OCI-LY1 (cell line): ENCODE measurements at regions not wholly inside any gene's neighbourhood (a gene's known extent, or its start where the extent isn't known, plus 50 kb on each side); places are given as distances from the start of the nearest gene placed in this dataset.

ENCODE experiments used
- H2AFZ ChIP-seq: fragments of 200-600 bp; sonication (generic), shearing (Covaris generic); 2 replicates; pipeline ENCODE4 v1.6.0; 2014; ENCODE audit warnings: antibody characterized with exemption, mild to moderate bottlenecking, low read length
- H3F3A ChIP-seq: fragments of 200-600 bp; sonication (generic), shearing (Covaris generic); 2 replicates; pipeline ENCODE4 v1.6.0; 2014; ENCODE audit warnings: mild to moderate bottlenecking, antibody characterized with exemption, low read length, moderate library complexity; ENCODE audit not compliant: insufficient read depth
- H3K27ac ChIP-seq: fragments of 200-600 bp; sonication (generic); 2 replicates; pipeline ENCODE4 v1.5.1; 2014; ENCODE audit warnings: low read length, mixed run types, mild to moderate bottlenecking, low read depth; ENCODE audit not compliant: poor library complexity, severe bottlenecking
- H3K27me3 ChIP-seq: fragments of 200-600 bp; sonication (generic); 2 replicates; pipeline ENCODE4 v1.6.0; 2014; ENCODE audit warnings: antibody characterized with exemption, mild to moderate bottlenecking, low read length, moderate library complexity; ENCODE audit not compliant: insufficient read depth
- H3K36me3 ChIP-seq: fragments of 200-600 bp; sonication (generic); 2 replicates; pipeline ENCODE4 v1.6.1; 2014; ENCODE audit warnings: mild to moderate bottlenecking, antibody characterized with exemption, low read length, moderate library complexity, mixed read lengths; ENCODE audit not compliant: insufficient read depth
- H3K4me1 ChIP-seq: fragments of 200-600 bp; sonication (generic); 2 replicates; pipeline ENCODE4 v1.5.1; 2014; ENCODE audit warnings: mild to moderate bottlenecking, low read length, moderate library complexity; ENCODE audit not compliant: insufficient read depth, severe bottlenecking
- H3K4me2 ChIP-seq: fragments of 200-600 bp; sonication (generic), shearing (Covaris generic); 2 replicates; pipeline ENCODE4 v1.6.1; 2014; ENCODE audit warnings: low read length
- H3K4me3 ChIP-seq: fragments of 200-600 bp; sonication (generic); 2 replicates; pipeline ENCODE4 v1.5.1; 2014; ENCODE audit warnings: low read length, low read depth, mild to moderate bottlenecking, mixed read lengths; ENCODE audit not compliant: poor library complexity, severe bottlenecking
- H3K79me2 ChIP-seq: fragments of 200-600 bp; shearing (Covaris generic); 2 replicates; pipeline ENCODE4 v1.6.1; 2016; ENCODE audit warnings: mixed run types, low read length, mixed read lengths; ENCODE audit not compliant: insufficient read depth
- H3K9ac ChIP-seq: fragments of 200-600 bp; sonication (generic), shearing (Covaris generic); 2 replicates; pipeline ENCODE4 v1.6.1; 2014; ENCODE audit warnings: mild to moderate bottlenecking, low read length, mixed read lengths
- H3K9me2 ChIP-seq: fragments of 200-600 bp; sonication (generic), shearing (Covaris generic); 2 replicates; pipeline ENCODE4 v1.6.1; 2014; ENCODE audit warnings: low read depth, mild to moderate bottlenecking, low read length, mixed read lengths
- H3K9me3 ChIP-seq: fragments of 200-600 bp; shearing (Covaris generic); 2 replicates; pipeline ENCODE4 v1.6.1; 2014; ENCODE audit warnings: low read length, mixed read lengths
- H4K20me1 ChIP-seq: fragments of 200-600 bp; sonication (generic), shearing (Covaris generic); 2 replicates; pipeline ENCODE4 v1.6.0; 2016; ENCODE audit warnings: mild to moderate bottlenecking, low read length; ENCODE audit not compliant: insufficient read depth
- CTCF ChIP-seq: fragments of 200-600 bp; sonication (generic), shearing (Covaris generic); IDR thresholded peaks from 2 replicates; pipeline ENCODE4 v1.5.1; 2017; ENCODE audit warnings: mild to moderate bottlenecking, antibody characterized with exemption, low read length, moderate library complexity, mixed read lengths
- EZH2 ChIP-seq: fragments of 200-600 bp; sonication (generic), shearing (Covaris generic); IDR thresholded peaks from 2 replicates; pipeline ENCODE4 v1.8.0; 2017; ENCODE audit warnings: borderline replicate concordance, mixed run types, mild to moderate bottlenecking, antibody characterized with exemption, low read length, moderate library complexity, mixed read lengths

GRCh38 chr1:220366269-220366668 lies 94.0 kb upstream of the RAB3GAP2 start:
- no peak overlapping the region for H3K9ac ChIP-seq
- no peaks in the 10 kb centered on the region for H3K4me1 ChIP-seq
- H3K27me3 ChIP-seq: no peaks in the 10 kb centered on the region
- H3K79me2 ChIP-seq: no peaks in the 10 kb centered on the region
- TF ChIP-seq CTCF (no peak), EZH2 (no peak)
- no peaks in the 10 kb centered on the region for H4K20me1 ChIP-seq
- H3K4me2 ChIP-seq: no peak overlapping the region
- H3K27ac ChIP-seq: no peak overlapping the region
- no peak overlapping the region for H3K4me3 ChIP-seq
- H3F3A ChIP-seq: no peaks in the 10 kb centered on the region
- no peak overlapping the region for H2AFZ ChIP-seq
- no peaks in the 10 kb centered on the region for H3K9me3 ChIP-seq
- no peaks in the 10 kb centered on the region for H3K36me3 ChIP-seq
- H3K9me2 ChIP-seq: no peaks in the 10 kb centered on the region

GRCh38 chr1:220363196-220363837 lies 91.1 kb upstream of the RAB3GAP2 start:
- Histone ChIP-seq H3K4me1 (no peaks in the 10 kb centered on the region), H3K27me3 (no peaks in the 10 kb centered on the region), H3K36me3 (no peaks in the 10 kb centered on the region), H3K4me2 (no peak overlapping the region), H3K9me2 (no peaks in the 10 kb centered on the region), H3K4me3 (no peak overlapping the region), H3K9ac (no peak overlapping the region), H3F3A (no peaks in the 10 kb centered on the region), H2AFZ (no peak overlapping the region), H3K79me2 (no peaks in the 10 kb centered on the region), H3K27ac (no peak overlapping the region), H4K20me1 (no peaks in the 10 kb centered on the region), H3K9me3 (no peaks in the 10 kb centered on the region)
- TF ChIP-seq EZH2: no peak
- no peak for TF ChIP-seq CTCF

GRCh38 chr1:220356981-220357850 lies 85.0 kb upstream of the RAB3GAP2 start:
- no peaks in the 10 kb centered on the region for H3K27me3 ChIP-seq
- no peak for TF ChIP-seq CTCF
- TF ChIP-seq EZH2: no peak
- H3K4me2 ChIP-seq: no peak overlapping the region
- no peaks in the 10 kb centered on the region for H3K9me3 ChIP-seq
- H3K9me2 ChIP-seq: no peaks in the 10 kb centered on the region
- H3K36me3 ChIP-seq: no peaks in the 10 kb centered on the region
- no peaks in the 10 kb centered on the region for H3K79me2 ChIP-seq
- H2AFZ ChIP-seq: no peak overlapping the region
- H3K9ac ChIP-seq: no peak overlapping the region
- H3K4me1 ChIP-seq: no peaks in the 10 kb centered on the region
- no peak overlapping the region for H3K27ac ChIP-seq
- no peak overlapping the region for H3K4me3 ChIP-seq
- no peaks in the 10 kb centered on the region for H4K20me1 ChIP-seq
- no peaks in the 10 kb centered on the region for H3F3A ChIP-seq
